H1 (cell line): ENCODE measurements at regions not wholly inside any gene's neighbourhood (a gene's known extent, or its start where the extent isn't known, plus 50 kb on each side); places are given as distances from the start of the nearest gene placed in this dataset.

Experiments
- ASH2L ChIP-seq: fragments of 200-600, 300-600 bp; sonication (generic); IDR thresholded peaks from one replicate; pipeline ENCODE4 v1.7.1; 2017; ENCODE audit warnings: low read length
- BRCA1 ChIP-seq: IDR thresholded peaks from 2 replicates; pipeline ENCODE4 v1.6.1; 2012; ENCODE audit warnings: low read depth, low read length, improper control_type of control experiment
- CBX5 ChIP-seq: fragments of 300-800, 300-1000 bp; sonication (generic); IDR thresholded peaks from 2 replicates; pipeline ENCODE4 v1.7.1; 2016; ENCODE audit warnings: antibody characterized with exemption, low read length, low read depth
- HDAC2 ChIP-seq, 2 experiments: fragments of 300-600 bp in 1 of 2; sonication (generic) in 1 of 2; IDR thresholded peaks; 2 replicates each; pipeline ENCODE4 v1.6.1; 2011 to 2012; ENCODE audit warnings: low read depth in 2 of 2, low read length in 2 of 2, mild to moderate bottlenecking in 2 of 2, moderate library complexity in 2 of 2, borderline replicate concordance in 1 of 2, inconsistent platforms in 1 of 2
- HDAC6 ChIP-seq: IDR thresholded peaks from one replicate; pipeline ENCODE4 v1.7.1; 2012; ENCODE audit warnings: low read depth, mild to moderate bottlenecking, inconsistent platforms, low read length, moderate library complexity
- JUND ChIP-seq: IDR thresholded peaks from 2 replicates; pipeline ENCODE4 v1.6.1; 2011; ENCODE audit warnings: mild to moderate bottlenecking, improper control_type of control experiment, low read length
- RXRA ChIP-seq: IDR thresholded peaks from 2 replicates; pipeline ENCODE4 v1.6.1; 2011; ENCODE audit warnings: low read depth, mild to moderate bottlenecking, low read length, moderate library complexity; ENCODE audit not compliant: insufficient read depth
- SP2 ChIP-seq: IDR thresholded peaks from 2 replicates; pipeline ENCODE4 v1.6.1; 2012; ENCODE audit warnings: mild to moderate bottlenecking, low read length, inconsistent platforms
- TAF1 ChIP-seq: IDR thresholded peaks from 2 replicates; pipeline ENCODE4 v1.6.1; 2011; ENCODE audit warnings: mild to moderate bottlenecking, low read depth, low read length
- ZNF274 ChIP-seq: IDR thresholded peaks from 2 replicates; pipeline ENCODE4 v1.7.0; 2012; ENCODE audit warnings: low read length, borderline replicate concordance; ENCODE audit errors: extremely low read depth
- TF ChIP-seq, protein P1 (sequence below): fragments of 300-600 bp; sonication (generic); IDR thresholded peaks from 2 replicates; pipeline ENCODE4 v1.7.1; 2012; ENCODE audit warnings: low read length, moderate library complexity, mild to moderate bottlenecking, inconsistent platforms; ENCODE audit not compliant: insufficient replicate concordance
- TF ChIP-seq, protein P2 (sequence below): IDR thresholded peaks from 2 replicates; pipeline ENCODE4 v1.6.1; 2011; ENCODE audit warnings: low read length, improper control_type of control experiment

GRCh38 chr19:28603453-28603852, 609.5 kb downstream of the UQCRFS1 start (continued):
- TF ChIP-seq, protein P1, sequence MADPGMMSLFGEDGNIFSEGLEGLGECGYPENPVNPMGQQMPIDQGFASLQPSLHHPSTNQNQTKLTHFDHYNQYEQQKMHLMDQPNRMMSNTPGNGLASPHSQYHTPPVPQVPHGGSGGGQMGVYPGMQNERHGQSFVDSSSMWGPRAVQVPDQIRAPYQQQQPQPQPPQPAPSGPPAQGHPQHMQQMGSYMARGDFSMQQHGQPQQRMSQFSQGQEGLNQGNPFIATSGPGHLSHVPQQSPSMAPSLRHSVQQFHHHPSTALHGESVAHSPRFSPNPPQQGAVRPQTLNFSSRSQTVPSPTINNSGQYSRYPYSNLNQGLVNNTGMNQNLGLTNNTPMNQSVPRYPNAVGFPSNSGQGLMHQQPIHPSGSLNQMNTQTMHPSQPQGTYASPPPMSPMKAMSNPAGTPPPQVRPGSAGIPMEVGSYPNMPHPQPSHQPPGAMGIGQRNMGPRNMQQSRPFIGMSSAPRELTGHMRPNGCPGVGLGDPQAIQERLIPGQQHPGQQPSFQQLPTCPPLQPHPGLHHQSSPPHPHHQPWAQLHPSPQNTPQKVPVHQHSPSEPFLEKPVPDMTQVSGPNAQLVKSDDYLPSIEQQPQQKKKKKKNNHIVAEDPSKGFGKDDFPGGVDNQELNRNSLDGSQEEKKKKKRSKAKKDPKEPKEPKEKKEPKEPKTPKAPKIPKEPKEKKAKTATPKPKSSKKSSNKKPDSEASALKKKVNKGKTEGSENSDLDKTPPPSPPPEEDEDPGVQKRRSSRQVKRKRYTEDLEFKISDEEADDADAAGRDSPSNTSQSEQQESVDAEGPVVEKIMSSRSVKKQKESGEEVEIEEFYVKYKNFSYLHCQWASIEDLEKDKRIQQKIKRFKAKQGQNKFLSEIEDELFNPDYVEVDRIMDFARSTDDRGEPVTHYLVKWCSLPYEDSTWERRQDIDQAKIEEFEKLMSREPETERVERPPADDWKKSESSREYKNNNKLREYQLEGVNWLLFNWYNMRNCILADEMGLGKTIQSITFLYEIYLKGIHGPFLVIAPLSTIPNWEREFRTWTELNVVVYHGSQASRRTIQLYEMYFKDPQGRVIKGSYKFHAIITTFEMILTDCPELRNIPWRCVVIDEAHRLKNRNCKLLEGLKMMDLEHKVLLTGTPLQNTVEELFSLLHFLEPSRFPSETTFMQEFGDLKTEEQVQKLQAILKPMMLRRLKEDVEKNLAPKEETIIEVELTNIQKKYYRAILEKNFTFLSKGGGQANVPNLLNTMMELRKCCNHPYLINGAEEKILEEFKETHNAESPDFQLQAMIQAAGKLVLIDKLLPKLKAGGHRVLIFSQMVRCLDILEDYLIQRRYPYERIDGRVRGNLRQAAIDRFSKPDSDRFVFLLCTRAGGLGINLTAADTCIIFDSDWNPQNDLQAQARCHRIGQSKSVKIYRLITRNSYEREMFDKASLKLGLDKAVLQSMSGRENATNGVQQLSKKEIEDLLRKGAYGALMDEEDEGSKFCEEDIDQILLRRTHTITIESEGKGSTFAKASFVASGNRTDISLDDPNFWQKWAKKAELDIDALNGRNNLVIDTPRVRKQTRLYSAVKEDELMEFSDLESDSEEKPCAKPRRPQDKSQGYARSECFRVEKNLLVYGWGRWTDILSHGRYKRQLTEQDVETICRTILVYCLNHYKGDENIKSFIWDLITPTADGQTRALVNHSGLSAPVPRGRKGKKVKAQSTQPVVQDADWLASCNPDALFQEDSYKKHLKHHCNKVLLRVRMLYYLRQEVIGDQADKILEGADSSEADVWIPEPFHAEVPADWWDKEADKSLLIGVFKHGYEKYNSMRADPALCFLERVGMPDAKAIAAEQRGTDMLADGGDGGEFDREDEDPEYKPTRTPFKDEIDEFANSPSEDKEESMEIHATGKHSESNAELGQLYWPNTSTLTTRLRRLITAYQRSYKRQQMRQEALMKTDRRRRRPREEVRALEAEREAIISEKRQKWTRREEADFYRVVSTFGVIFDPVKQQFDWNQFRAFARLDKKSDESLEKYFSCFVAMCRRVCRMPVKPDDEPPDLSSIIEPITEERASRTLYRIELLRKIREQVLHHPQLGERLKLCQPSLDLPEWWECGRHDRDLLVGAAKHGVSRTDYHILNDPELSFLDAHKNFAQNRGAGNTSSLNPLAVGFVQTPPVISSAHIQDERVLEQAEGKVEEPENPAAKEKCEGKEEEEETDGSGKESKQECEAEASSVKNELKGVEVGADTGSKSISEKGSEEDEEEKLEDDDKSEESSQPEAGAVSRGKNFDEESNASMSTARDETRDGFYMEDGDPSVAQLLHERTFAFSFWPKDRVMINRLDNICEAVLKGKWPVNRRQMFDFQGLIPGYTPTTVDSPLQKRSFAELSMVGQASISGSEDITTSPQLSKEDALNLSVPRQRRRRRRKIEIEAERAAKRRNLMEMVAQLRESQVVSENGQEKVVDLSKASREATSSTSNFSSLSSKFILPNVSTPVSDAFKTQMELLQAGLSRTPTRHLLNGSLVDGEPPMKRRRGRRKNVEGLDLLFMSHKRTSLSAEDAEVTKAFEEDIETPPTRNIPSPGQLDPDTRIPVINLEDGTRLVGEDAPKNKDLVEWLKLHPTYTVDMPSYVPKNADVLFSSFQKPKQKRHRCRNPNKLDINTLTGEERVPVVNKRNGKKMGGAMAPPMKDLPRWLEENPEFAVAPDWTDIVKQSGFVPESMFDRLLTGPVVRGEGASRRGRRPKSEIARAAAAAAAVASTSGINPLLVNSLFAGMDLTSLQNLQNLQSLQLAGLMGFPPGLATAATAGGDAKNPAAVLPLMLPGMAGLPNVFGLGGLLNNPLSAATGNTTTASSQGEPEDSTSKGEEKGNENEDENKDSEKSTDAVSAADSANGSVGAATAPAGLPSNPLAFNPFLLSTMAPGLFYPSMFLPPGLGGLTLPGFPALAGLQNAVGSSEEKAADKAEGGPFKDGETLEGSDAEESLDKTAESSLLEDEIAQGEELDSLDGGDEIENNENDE = no peak
- TF ChIP-seq HDAC2 (IDR thresholded peaks at IDR 0.05; ENCODE audit: borderline replicate concordance in 1 of 2, low read depth in 2 of 2, low read length in 2 of 2) (no peak), CBX5 (no peak), RXRA (no peak), JUND (no peak), HDAC6 (no peak), TAF1 (no peak), ASH2L (no peak), SP2 (no peak), BRCA1 (no peak), ZNF274 (no peak)
- TF ChIP-seq, protein P2, sequence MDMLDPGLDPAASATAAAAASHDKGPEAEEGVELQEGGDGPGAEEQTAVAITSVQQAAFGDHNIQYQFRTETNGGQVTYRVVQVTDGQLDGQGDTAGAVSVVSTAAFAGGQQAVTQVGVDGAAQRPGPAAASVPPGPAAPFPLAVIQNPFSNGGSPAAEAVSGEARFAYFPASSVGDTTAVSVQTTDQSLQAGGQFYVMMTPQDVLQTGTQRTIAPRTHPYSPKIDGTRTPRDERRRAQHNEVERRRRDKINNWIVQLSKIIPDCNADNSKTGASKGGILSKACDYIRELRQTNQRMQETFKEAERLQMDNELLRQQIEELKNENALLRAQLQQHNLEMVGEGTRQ = no peak
